HL-60 (cell line): ENCODE measurements at regions not wholly inside any gene's neighbourhood (a gene's known extent, or its start where the extent isn't known, plus 50 kb on each side); places are given as distances from the start of the nearest gene placed in this dataset.

Experiments
- DNase-seq, 2 experiments: peaks; one replicate each; pipeline ENCODE4 v3.0.0-alpha.2; 2010 to 2020; ENCODE audit warnings: low read depth in 1 of 2, low spot score in 1 of 2
- H3K27ac ChIP-seq: fragments of 250-450 bp; sonication (Bioruptor Pico); replicated peaks from 2 replicates; pipeline ENCODE4 v1.5.1; 2020; ENCODE audit warnings: mild to moderate bottlenecking, moderate library complexity
- H3K27me3 ChIP-seq: fragments of 250-450 bp; sonication (Bioruptor Pico); 2 replicates; pipeline ENCODE4 v1.5.1; 2021; ENCODE audit warnings: mild to moderate bottlenecking, moderate library complexity; ENCODE audit not compliant: insufficient read depth, poor library complexity, severe bottlenecking
- H3K4me3 ChIP-seq: replicated peaks from 2 replicates; pipeline ENCODE4 v1.5.1; 2011; ENCODE audit warnings: mild to moderate bottlenecking, control low read depth, low read length; ENCODE audit not compliant: insufficient read depth
- GABPA ChIP-seq: IDR thresholded peaks from 2 replicates; pipeline ENCODE4 v1.6.1; 2012; ENCODE audit warnings: low read depth
- POLR2AphosphoS5 ChIP-seq: IDR thresholded peaks from 2 replicates; pipeline ENCODE4 v1.6.1; 2012; ENCODE audit warnings: low read depth
- REST ChIP-seq: IDR thresholded peaks from 2 replicates; pipeline ENCODE4 v1.6.1; 2012; ENCODE audit warnings: low read depth; ENCODE audit not compliant: insufficient replicate concordance
- SPI1 ChIP-seq: IDR thresholded peaks from 2 replicates; pipeline ENCODE4 v1.6.1; 2012; ENCODE audit warnings: low read depth, mild to moderate bottlenecking, borderline replicate concordance
- TF ChIP-seq, protein P1 (sequence below): IDR thresholded peaks from one replicate; pipeline ENCODE4 v1.5.1; 2011; ENCODE audit warnings: low read length, control low read depth, inconsistent platforms; ENCODE audit not compliant: insufficient read depth

DNA sequence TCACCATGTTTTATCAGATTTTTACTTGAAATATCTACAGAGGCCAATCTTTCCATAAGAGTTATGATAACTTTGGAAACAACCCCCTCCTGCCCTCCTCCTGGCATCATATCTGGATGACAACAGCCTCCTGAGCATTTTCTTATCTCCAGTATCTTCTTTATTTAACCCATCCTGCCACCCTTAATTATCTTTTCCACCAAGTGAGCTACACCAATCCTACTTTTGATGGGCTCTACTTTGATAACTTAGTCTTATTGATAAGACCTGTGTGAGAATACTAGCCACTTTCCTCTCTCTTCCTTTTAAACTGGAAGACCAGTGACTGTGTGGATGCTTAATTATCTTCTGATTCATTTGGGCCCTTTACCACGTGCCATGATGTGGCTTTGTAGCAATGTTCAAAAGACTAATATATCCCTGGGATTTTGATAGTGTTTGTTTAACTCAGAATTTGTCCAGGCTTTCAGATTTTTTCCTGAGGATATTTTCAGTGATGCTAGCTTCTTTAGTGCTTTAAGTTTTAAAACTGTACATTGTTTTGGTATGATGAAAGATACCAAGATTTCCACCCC, 330.1 kb upstream of the GIMD1 start:
- DNase-seq: no peak
- H3K27me3 ChIP-seq: no peaks in the 10 kb centered on the region
- no peak overlapping the region for H3K27ac ChIP-seq
- TF ChIP-seq POLR2AphosphoS5: no peak
- H3K4me3 ChIP-seq: no peak overlapping the region

- TF ChIP-seq REST: no peak
- no peak for TF ChIP-seq GABPA
- no peak for TF ChIP-seq SPI1
- TF ChIP-seq POLR2AphosphoS5: no peak
- TF ChIP-seq, protein P1, sequence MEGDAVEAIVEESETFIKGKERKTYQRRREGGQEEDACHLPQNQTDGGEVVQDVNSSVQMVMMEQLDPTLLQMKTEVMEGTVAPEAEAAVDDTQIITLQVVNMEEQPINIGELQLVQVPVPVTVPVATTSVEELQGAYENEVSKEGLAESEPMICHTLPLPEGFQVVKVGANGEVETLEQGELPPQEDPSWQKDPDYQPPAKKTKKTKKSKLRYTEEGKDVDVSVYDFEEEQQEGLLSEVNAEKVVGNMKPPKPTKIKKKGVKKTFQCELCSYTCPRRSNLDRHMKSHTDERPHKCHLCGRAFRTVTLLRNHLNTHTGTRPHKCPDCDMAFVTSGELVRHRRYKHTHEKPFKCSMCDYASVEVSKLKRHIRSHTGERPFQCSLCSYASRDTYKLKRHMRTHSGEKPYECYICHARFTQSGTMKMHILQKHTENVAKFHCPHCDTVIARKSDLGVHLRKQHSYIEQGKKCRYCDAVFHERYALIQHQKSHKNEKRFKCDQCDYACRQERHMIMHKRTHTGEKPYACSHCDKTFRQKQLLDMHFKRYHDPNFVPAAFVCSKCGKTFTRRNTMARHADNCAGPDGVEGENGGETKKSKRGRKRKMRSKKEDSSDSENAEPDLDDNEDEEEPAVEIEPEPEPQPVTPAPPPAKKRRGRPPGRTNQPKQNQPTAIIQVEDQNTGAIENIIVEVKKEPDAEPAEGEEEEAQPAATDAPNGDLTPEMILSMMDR: no peak
- Histone ChIP-seq H3K4me3 (no peak overlapping the region), H3K27me3 (no peaks in the 10 kb centered on the region), H3K27ac (no peak overlapping the region)
- no peak for DNase-seq
Observed at GRCh38 chr4:106695501-106696262, 327.1 kb upstream of the GIMD1 start.

DNA sequence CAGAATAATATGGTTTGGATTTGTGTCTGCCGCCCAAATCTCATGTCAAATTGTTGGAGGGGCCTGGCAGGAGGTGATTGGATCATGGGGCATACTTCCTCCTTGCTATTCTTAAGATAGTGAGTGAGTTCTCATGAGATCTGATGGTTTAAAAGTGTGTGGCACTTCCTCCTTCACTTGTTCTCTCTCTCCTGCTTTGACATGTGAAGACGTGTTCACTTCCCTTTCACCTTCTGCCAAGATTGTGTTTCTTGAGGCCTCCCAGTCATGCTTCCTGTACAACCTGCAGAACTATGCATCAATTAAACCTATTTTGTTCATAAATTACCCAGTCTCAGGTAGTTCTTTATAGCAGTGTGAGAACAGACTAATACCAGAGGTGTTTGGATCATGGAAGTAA, 325.7 kb upstream of the GIMD1 start:
- Histone ChIP-seq H3K4me3 (no peak overlapping the region), H3K27me3 (no peaks in the 10 kb centered on the region), H3K27ac (peak overlapping the region; percentile 35; the same call in 1 of the 2 replicates)
- peak; percentile 62 for DNase-seq
- TF ChIP-seq SPI1: peak; percentile 90
- TF ChIP-seq, protein P1: no peak

DNA sequence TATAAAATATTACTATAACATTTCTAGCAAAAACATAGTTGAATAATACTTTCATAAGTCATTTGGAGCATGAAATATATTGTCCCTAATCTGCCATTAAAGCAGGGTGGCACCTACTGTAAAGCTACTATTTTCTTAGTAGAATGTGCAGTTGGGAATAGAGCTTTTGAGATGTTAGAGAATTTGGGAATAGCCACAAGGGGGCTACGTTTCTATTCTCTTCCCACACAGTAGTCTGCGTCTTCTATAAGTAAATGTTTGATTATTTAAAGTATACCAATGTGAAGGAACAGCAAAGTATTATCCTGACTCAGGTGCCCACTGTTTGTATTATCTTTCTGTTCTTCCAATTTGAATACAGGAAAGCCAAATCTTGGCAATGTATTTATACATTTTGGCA, 323.2 kb upstream of the GIMD1 start:
- no peak overlapping the region for H3K27ac ChIP-seq
- no peak overlapping the region for H3K4me3 ChIP-seq
- DNase-seq: no peak
- H3K27me3 ChIP-seq: no peaks in the 10 kb centered on the region
- no peak for TF ChIP-seq POLR2AphosphoS5
- TF ChIP-seq, protein P1: no peak

DNA sequence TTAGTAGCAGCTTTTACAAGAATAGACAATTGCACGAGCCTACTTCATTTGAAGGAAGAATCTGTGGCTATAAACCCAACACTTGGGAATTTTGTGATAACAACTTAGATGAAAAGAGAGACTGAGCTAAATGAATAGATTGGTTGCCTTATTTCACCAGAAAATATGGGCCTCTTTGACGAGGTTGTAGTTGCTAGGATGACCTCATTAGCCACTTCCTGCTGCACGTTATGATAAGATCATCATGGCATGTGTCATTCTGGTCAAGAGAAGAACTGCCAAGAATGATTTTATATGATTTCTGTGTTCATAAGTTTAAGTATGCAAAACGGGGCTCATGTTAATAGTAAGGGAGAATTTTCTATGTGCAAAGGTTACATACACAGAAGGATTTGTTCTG, 321.9 kb upstream of the GIMD1 start:
- TF ChIP-seq GABPA (peak; percentile 55), SPI1 (peak; percentile 26; the same call in 1 of the 2 replicates), POLR2AphosphoS5 (no peak)
- DNase-seq: peak; percentile 55 to 60
- no peak overlapping the region for H3K4me3 ChIP-seq
- H3K27me3 ChIP-seq: no peaks in the 10 kb centered on the region
- peak overlapping the region; percentile 38 for H3K27ac ChIP-seq
